Stimulated activated CD8-positive, alpha-beta memory T cell treated with anti-CD3 and anti-CD28 coated beads, Interleukin-2, amount 100 ng/mL, for 48 hours (primary cell): ENCODE measurements at regions not wholly inside any gene's neighbourhood (a gene's known extent, or its start where the extent isn't known, plus 50 kb on each side); places are given as distances from the start of the nearest gene placed in this dataset.

ENCODE experiments used
- DNase-seq, 2 donors: peaks; one replicate each; pipeline ENCODE4 v3.0.0-alpha.2; 2020; ENCODE audit warnings: low read depth in 2 of 2

GRCh38 chr6:9614778-9615177, 800.1 kb downstream of the TFAP2A start:
- no peak for DNase-seq

DNA sequence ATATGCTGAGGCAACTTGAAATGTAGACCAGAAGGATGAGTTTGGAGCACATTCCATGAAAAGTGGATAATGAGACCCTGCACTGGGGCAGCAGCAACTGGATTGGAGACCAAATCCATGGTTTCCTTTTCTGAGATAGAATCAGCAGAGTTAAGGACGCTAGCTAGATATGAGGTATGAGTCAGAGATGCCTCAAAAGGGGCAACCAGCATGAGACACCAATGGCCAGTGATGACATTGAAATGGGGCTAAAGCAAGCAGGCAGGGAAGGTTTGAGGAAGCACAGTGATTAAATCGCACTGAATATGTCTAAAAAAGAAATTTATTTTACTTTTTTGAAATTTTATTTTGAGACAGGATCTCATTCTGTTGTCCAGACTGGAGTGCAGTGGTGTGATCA, 802.4 kb downstream of the TFAP2A start:
- no peak for DNase-seq

GRCh38 chr6:9610620-9611415, 804.1 kb downstream of the TFAP2A start:
- no peak for DNase-seq

DNA sequence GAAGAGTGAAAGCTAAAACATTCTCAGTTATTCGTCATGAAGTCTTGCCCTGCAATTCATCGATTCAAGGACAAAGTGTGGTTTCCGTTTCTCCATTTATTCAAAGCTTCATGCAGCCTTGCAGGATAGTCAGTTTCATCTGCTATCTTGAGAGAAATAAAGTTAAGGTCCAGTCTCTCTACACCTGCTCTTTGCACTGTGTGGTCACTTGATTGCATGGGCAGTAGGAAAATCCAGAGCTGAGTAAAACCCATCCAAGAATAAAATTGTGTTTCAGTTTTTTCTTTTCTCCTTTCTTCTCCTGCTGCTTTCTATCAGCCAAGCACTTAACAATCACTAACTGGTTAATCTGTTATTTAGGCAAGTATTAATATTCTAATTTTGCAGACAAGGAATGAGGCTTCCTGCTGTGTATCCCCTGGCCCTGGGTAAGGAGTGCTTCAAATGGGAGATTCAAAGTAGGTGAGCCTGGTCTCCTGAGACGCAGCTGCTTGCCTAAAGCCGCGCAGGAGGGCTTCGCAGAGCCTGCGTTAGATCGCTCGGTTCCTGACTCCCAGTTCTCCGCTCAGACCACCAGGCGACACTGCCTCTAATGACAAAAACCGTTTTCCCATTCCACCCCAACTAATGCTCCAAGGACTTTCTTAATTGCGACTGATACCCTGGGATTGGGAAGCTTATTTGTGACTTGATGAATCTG, 808.3 kb downstream of the TFAP2A start:
- no peak for DNase-seq

GRCh38 chr6:9594746-9595145, 820.1 kb downstream of the TFAP2A start:
- DNase-seq: no peak

GRCh38 chr6:9593554-9593953, 821.3 kb downstream of the TFAP2A start:
- DNase-seq: no peak

DNA sequence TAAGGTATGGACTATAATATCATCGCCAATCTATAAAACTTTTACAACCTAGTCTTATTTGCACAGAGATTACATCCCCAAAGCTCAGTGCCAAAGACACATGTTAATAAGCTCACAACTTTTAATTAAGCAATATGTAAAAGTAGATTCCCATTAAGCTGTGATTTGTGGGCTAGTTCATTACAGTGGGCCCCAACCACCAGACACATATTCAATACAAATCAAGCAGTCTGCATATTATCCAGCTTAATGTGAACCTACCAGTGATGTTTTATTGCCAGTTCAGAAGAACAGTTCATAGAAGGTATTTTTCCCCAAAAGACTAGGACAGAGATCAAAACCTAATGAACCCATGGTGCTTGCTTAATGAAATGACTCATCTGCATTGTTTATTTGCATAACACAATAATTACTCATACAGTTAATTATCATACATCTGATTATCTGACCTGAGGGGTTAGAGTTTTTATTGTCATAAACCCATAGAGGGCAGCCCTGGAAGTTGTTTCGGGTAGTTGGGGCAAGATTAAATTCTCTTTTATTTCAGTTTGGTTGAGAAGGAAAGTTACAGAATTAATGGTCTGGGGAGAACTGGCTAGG, 831.0 kb downstream of the TFAP2A start:
- no peak for DNase-seq

- no peak for DNase-seq
These were observed 833.7 kb downstream of the TFAP2A start for GRCh38 chr6:9581155-9581554.

GRCh38 chr6:9576521-9576920, 838.4 kb downstream of the TFAP2A start:
- DNase-seq: no peak

GRCh38 chr6:9566096-9566495, 848.8 kb downstream of the TFAP2A start:
- DNase-seq: no peak

GRCh38 chr6:9564021-9564420, 850.9 kb downstream of the TFAP2A start:
- DNase-seq: no peak

DNA sequence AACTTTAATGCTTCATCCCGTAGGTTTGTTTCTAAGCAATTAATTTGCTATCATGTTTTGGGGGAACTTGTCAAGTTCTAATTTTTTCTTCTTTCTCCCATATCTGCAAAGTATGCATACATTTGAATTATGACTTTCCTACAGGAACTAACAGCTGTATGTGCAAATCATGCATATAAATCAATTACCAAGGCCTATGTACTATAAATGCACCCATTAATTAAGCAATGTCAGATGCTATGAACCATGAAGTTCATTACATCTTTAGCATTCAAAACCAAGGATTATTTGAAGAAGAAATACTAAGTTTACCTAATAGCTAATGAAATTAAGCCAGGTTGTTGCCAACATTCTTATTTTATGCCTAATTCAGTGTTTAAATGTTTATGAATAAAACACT, 851.3 kb downstream of the TFAP2A start:
- DNase-seq: no peak

DNA sequence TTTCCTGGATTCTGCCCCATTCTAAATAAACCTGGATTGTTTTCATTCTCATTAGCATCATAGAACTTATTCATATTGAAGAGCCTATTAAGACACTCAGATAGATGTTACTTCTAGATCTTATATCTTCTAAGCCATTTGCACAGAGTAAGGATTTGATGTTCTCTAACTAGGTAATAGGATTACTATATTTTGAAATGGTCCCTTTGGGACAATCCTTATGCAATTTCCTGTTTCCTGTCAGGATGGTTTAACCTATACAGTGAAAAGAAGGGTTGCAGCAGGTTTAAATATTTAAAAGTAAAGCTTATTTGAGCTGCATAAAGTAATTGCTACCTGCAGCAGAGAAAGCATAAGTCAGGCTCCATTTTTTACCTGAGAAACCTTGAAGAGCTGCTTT, 860.1 kb downstream of the TFAP2A start:
- no peak for DNase-seq

DNA sequence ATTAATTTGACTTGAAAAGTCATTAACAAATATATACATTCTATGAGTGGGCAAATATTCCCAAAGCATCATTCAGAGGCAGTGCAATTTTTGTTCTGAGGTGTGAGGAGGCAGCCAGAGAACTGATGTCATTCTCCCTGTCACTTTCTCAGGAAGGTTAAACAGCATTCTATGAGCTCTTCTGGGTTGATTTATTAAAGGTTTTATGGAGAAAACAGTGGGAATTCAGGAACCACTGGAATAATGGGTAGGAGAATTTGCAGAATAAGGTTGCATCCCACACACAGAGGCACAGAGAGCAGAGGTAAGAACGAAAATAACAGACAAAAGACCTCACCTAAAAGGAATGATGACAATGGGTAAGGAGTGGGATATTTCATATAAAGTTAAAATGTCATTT, 860.6 kb downstream of the TFAP2A start:
- no peak for DNase-seq

- DNase-seq: no peak
These were observed 861.9 kb downstream of the TFAP2A start for GRCh38 chr6:9553002-9553401.

GRCh38 chr6:9543649-9544048, 871.2 kb downstream of the TFAP2A start:
- no peak for DNase-seq

- no peak for DNase-seq
These were observed 874.2 kb downstream of the TFAP2A start for GRCh38 chr6:9540534-9541126.

GRCh38 chr6:9540126-9540525, 874.7 kb downstream of the TFAP2A start:
- DNase-seq: no peak

DNA sequence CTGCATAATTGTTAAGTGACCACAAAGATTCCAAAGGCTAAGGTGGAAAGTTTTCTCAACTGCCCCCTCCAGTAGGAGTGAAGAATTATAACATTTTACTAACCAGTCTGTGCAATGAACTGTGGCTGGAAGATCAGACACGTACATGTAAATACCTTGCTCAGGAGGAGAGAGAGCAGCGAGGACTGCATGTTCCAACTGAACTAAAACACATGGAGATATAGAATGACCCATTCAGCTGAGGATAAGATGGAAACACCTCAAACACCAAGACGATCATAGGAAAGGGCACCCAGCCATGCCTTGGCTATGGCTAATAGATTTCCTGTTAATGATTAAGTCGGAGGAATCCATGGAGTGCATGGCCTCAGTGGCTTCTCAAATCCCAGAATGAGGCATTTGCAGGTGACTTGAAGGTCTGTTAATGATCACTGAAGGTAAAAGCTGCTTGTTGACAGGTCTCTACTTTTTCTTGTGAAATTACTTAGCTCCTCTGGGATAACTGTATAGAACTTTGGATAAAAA, 875.6 kb downstream of the TFAP2A start:
- DNase-seq: no peak

- DNase-seq: no peak
These were observed 877.5 kb downstream of the TFAP2A start for GRCh38 chr6:9537381-9537780.

DNA sequence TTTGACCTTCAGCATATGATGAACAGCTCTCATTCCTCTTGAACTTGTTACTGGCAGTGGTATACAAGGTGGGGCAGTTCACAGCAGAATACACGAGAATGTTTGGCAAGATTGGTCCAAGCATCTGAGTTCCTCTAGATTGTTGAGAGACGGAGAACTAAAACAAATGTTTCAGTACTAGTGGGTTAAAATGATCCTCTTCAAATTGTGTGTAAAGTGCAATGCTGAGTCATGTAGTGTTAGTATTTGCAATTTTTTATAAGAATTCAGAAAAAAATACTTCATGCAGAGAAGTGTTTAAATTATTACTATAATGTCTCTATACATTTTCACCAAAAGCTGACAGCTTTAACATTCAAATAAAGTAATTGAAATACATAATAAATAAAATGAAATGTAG, 879.8 kb downstream of the TFAP2A start:
- no peak for DNase-seq
